Effector CD8-positive, alpha-beta T cell (primary cell): ENCODE measurements at regions not wholly inside any gene's neighbourhood (a gene's known extent, or its start where the extent isn't known, plus 50 kb on each side); places are given as distances from the start of the nearest gene placed in this dataset.

ENCODE experiments used
- DNase-seq: peaks from one replicate; lab custom pipeline; 2025; lab: John Stamatoyannopoulos, UW

- DNase-seq = no peak
Measured at GRCh38 chr12:124630791-124631313, 63.4 kb upstream of the NCOR2 start.

DNA sequence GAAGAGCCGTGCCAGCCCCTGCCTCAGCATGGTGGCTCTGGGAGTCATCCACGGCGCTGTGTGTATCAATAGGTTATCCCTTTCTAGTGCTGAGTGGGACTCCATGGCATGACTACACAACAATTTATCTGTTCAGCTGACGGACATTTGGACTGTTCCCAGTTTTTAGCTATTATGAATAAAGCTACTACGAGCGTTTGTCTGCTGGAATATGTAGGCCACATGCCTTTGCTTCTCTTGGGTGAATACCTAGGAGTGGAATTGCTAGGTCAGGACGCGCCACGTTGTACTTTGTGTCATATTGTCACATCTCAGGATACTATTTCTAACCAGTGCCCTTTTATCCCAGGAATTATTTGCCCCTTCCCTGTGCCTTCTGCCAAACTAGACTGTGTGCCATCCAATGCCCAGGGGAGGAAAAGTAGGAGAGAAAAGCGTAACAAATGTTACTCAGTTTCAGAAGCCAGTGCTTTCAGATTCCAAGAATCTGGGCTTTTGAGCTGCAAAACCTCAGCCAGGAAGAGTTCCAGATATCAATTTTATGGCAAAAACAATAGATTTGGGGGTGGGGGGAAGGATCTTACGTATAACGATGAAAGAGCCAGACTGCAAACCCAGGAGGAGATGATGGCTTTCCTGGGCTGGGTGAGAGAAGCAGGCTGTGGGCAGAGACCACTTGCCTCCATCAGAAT, 62.5 kb upstream of the NCOR2 start:
- no peak for DNase-seq

GRCh38 chr12:124629117-124629516, 61.7 kb upstream of the NCOR2 start:
- DNase-seq = no peak

GRCh38 chr12:124627956-124628355, 60.5 kb upstream of the NCOR2 start:
- DNase-seq = no peak

DNA sequence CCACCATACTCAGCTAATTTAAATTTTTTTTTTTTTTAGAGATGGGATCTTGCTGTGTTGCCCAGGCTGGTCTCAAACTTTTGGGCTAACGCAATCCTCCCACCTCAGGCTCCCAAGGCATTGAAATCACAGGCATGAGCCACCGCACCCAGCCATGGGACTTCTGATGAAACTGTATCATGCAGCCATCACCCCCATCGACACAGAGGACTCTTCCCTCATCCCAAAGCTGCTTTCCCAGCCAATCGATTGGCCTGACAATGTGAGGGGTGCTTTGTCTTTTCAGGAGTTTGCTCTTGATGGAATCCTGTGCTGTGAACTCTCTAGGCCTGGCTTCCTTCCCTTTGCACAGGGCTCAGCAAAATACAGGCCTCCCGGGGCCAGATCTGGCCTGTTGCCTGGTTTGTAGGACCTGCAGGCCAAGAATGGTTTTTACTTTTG, 59.6 kb upstream of the NCOR2 start:
- no peak for DNase-seq

DNA sequence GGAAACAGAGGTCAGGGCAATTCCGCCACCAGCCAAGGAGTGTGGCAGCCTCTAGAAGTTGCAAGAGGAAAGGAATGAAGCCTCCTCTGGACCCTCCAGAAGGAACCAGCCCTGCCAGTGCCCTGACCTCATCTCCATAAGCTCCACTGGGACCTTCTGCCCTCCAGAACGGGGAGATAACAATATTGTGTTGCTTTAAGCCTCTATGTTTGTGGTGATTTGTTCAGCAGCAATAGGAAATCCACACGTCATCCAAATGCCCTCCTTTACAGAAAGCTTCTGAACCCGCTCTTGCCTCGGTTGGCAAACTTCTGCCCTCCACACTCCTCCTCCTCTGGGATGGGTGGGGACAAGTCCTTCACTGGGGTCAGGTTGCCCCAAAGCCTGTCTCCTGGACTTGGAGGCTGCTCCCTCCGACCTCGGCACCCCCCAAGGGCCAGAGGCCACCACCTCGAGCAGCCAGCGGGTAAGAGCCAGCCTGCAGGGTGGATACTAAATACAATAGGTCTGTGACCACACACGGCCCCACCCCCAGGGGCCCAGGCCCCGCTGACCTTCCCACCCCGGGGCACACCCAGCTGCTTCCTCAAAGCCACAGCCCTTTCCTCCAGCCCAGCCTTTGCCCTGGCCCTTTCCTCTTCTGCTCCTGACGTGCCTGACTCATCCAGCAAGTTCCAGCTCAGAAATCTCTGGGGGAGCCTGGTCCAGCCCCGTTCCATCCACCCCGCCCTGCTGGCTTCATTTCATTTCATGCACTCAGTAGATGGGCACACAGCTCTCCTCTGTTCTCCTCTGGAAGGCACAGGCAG, 58.7 kb upstream of the NCOR2 start:
- no peak for DNase-seq

DNA sequence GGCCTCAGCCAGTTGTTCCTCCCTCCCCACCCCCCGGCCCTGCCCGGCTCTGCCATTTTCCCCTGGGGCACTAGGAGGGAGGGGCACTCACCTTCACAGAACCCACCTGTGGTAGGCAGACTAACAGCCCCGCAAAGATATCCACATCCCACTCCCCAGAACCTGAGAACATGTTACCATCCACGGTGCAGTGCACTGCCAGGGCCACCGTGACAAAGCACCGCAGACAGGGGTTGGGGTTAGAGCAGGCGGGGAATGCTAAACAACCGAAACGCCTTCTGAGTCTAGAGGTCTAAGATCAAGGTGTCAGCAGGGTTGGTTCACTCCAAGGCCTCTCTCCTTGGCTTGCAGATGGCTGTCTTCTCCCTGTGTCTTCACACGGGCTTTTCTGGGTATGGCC, 57.4 kb upstream of the NCOR2 start:
- DNase-seq = no peak

- DNase-seq = no peak
Measured at GRCh38 chr12:124623344-124624035, 56.1 kb upstream of the NCOR2 start.

DNA sequence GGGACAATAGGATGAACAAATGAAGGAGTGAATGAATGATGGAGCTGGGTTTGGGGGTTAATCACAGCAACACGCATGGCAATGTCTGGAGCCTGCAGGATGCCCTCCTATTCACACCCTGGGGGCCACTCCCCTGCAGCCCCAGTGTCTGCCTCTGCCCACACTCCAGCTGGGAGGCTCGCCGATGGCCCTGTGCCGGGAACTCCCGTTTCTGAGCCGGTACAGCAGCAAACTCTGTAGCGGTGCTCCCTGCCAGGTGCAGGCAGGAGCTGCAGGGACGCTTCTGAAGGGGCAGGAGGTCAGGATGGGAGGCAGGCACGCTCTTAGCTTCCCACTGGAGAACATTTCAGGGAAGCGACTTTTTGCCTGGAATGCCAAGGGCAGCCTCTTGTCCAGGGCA, 55.4 kb upstream of the NCOR2 start:
- DNase-seq = no peak

GRCh38 chr12:124622331-124622730, 54.9 kb upstream of the NCOR2 start:
- DNase-seq = no peak

GRCh38 chr12:124621296-124621660, 53.9 kb upstream of the NCOR2 start:
- DNase-seq = no peak

DNA sequence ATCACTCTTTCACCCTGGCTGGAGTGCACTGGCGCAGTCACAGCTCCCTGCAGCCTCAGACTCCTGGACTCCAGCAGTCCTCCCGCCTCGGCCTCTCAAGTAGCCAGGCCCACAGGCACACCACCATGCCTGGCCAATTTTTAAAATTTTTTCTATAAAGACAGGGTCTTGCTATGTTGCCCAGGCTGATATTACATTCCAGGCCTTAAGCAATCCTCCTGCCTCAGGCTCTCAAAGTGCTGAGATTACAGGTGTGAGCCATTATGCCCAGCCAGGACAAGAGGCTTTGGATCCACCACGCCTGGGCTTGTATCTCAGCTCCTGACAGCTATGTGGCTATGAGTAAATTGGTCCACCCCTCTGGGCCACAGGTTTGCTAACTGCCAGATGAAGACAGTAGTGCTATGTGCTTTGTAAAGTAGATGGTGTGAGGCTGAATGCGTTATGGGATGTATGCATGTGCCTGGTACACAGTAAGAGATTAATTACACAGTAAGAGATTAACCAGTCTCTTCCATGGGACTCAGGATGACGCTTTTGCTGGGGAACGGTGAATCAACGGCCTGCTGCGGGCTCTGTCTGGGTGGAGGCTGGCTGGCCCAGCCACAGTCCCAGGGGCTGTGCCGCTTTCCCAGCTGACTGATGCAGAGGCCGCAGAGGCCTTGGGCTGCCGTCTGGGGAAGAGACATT, 53.3 kb upstream of the NCOR2 start:
- DNase-seq = no peak

DNA sequence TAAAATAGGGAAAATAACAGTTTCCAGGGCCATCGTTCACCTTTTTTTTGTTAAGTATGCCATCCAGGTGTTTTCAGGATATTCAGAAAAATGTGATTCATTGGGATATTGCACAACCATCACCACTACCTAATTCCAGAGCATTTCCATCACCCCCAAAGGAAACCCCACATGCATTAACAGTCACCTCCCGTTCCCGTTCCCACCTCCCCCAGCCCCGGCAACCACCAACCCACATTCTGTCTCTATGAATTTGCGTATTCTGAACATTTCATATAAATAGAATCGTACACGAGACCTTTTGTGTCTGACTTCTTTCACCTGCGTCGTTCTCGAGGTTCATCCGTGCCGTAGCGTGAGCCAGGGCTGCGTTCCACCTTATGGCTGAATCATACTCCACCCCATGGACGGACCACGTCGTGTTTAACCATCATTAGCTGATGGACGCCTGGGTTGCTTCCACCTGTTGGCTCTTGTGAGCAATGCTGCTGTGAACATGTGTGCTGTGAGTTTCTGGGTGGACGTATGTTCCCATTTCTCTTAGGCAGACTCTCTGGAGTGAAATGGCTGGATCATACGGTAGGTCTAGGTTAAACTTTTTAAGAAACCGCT, 51.0 kb upstream of the NCOR2 start:
- no peak for DNase-seq

- DNase-seq = no peak
Measured at GRCh38 chr12:124617615-124618014, 50.2 kb upstream of the NCOR2 start.
